Lower lobe of right lung (tissue), 2 donors: ENCODE measurements at regions not wholly inside any gene's neighbourhood (a gene's known extent, or its start where the extent isn't known, plus 50 kb on each side); places are given as distances from the start of the nearest gene placed in this dataset.
"Not testable (repeated sequence)": the region's sequence is repeated elsewhere in the genome, so short reads cannot be mapped to it uniquely, and the experiment has no call there.

ENCODE experiments used
- ATAC-seq, 2 donors: fragments of 200-7000 bp; cut with Tn5 transposase; one replicate each; pipeline ENCODE4 v1.9.1; 2020 to 2022; ENCODE audit warnings: mild to moderate bottlenecking in 2 of 2, moderate library complexity in 2 of 2
- DNase-seq: peaks from one replicate; pipeline ENCODE4 v3.0.0-alpha.2; 2020
- H3K27ac ChIP-seq: fragments of 200-600 bp; one replicate; pipeline ENCODE4 v1.8.0; 2022
- H3K27me3 ChIP-seq: fragments of 200-600 bp; one replicate; pipeline ENCODE4 v1.8.0; 2022; ENCODE audit warnings: low read depth
- H3K36me3 ChIP-seq: fragments of 200-600 bp; one replicate; pipeline ENCODE4 v1.8.0; 2022; ENCODE audit warnings: mild to moderate bottlenecking
- H3K4me1 ChIP-seq: fragments of 200-600 bp; one replicate; pipeline ENCODE4 v1.8.0; 2022
- H3K4me3 ChIP-seq: fragments of 200-600 bp; one replicate; pipeline ENCODE4 v1.8.0; 2022; ENCODE audit warnings: mild to moderate bottlenecking
- H3K9me3 ChIP-seq: fragments of 200-600 bp; one replicate; pipeline ENCODE4 v1.8.0; 2022
- CTCF ChIP-seq: fragments of 200-600 bp; IDR thresholded peaks from one replicate; pipeline ENCODE4 v1.8.0; 2022; ENCODE audit warnings: antibody characterized with exemption, mild to moderate bottlenecking
- intact Hi-C: fragments of 100-400 bp; cut with DNase I; formaldehyde crosslinking; loops from one replicate; pipeline ENCODE4 v1.11.0; 2022
- donor health status: DM: no; HTN: yes; CAD: no; lungs with severe emphysema.

GRCh38 chr1:70778056-70778762 is 269.4 kb downstream of the PTGER3 start:
- Histone ChIP-seq H3K36me3 (no peaks in the 10 kb centered on the region), H3K27ac (no peak overlapping the region), H3K27me3 (no peaks in the 10 kb centered on the region), H3K4me1 (no peaks in the 10 kb centered on the region), H3K9me3 (no peaks in the 10 kb centered on the region), H3K4me3 (no peak overlapping the region)
- DNase-seq (no peak), ATAC-seq (no peak)
- intact Hi-C loops = no loop called here
- no peak for TF ChIP-seq CTCF

- no peaks in the 10 kb centered on the region for H3K36me3 ChIP-seq
- no peak overlapping the region for H3K27ac ChIP-seq
- DNase-seq (no peak), ATAC-seq (no peak)
- no peak for TF ChIP-seq CTCF
- intact Hi-C loops = no loop called here
- no peaks in the 10 kb centered on the region for H3K9me3 ChIP-seq
- H3K27me3 ChIP-seq = no peaks in the 10 kb centered on the region
- H3K4me1 ChIP-seq = no peaks in the 10 kb centered on the region
- no peak overlapping the region for H3K4me3 ChIP-seq
Observed at GRCh38 chr1:70778934-70779333, 268.7 kb downstream of the PTGER3 start.

GRCh38 chr1:70779571-70779970 is 268.0 kb downstream of the PTGER3 start:
- no peak overlapping the region for H3K4me3 ChIP-seq
- no peaks in the 10 kb centered on the region for H3K9me3 ChIP-seq
- DNase-seq = no peak
- H3K27me3 ChIP-seq = no peaks in the 10 kb centered on the region
- H3K27ac ChIP-seq = no peak overlapping the region
- ATAC-seq = no peak
- H3K4me1 ChIP-seq = no peaks in the 10 kb centered on the region
- TF ChIP-seq CTCF = no peak
- H3K36me3 ChIP-seq = no peaks in the 10 kb centered on the region
- intact Hi-C loops = no loop called here

GRCh38 chr1:70785287-70785686 is 262.3 kb downstream of the PTGER3 start:
- no peaks in the 10 kb centered on the region for H3K27me3 ChIP-seq
- DNase-seq = no peak
- H3K4me1 ChIP-seq = no peaks in the 10 kb centered on the region
- H3K4me3 ChIP-seq = no peak overlapping the region
- no peak overlapping the region for H3K27ac ChIP-seq
- no peak for TF ChIP-seq CTCF
- no peaks in the 10 kb centered on the region for H3K36me3 ChIP-seq
- intact Hi-C loops = no loop called here
- no peak for ATAC-seq
- no peaks in the 10 kb centered on the region for H3K9me3 ChIP-seq

GRCh38 chr1:70790232-70790923 is 257.2 kb downstream of the PTGER3 start:
- no peaks in the 10 kb centered on the region for H3K4me1 ChIP-seq
- H3K36me3 ChIP-seq = no peaks in the 10 kb centered on the region
- intact Hi-C loops = no loop called here
- H3K9me3 ChIP-seq = no peaks in the 10 kb centered on the region
- DNase-seq (no peak), ATAC-seq (no peak)
- H3K27me3 ChIP-seq = no peaks in the 10 kb centered on the region
- no peak overlapping the region for H3K27ac ChIP-seq
- TF ChIP-seq CTCF = no peak
- H3K4me3 ChIP-seq = no peak overlapping the region

GRCh38 chr1:70795064-70795463 is 252.6 kb downstream of the PTGER3 start:
- intact Hi-C loops, H3K27ac ChIP-seq, H3K9me3 ChIP-seq, DNase-seq, H3K36me3 ChIP-seq, H3K4me1 ChIP-seq, H3K4me3 ChIP-seq, H3K27me3 ChIP-seq, ATAC-seq: not testable (repeated sequence)

GRCh38 chr1:70796298-70796697 is 251.3 kb downstream of the PTGER3 start:
- H3K27ac ChIP-seq, DNase-seq, H3K27me3 ChIP-seq, H3K36me3 ChIP-seq, H3K4me1 ChIP-seq, H3K9me3 ChIP-seq, H3K4me3 ChIP-seq, ATAC-seq, intact Hi-C loops: not testable (repeated sequence)

GRCh38 chr1:70802625-70803024 is 245.0 kb downstream of the PTGER3 start:
- intact Hi-C loops, H3K36me3 ChIP-seq, DNase-seq, H3K9me3 ChIP-seq, H3K4me3 ChIP-seq, ATAC-seq, H3K27ac ChIP-seq, H3K27me3 ChIP-seq, H3K4me1 ChIP-seq: not testable (repeated sequence)
